ENCODE measurements at regions not wholly inside any gene's neighbourhood (a gene's known extent, or its start where the extent isn't known, plus 50 kb on each side); places are given as distances from the start of the nearest gene placed in this dataset.

DNA sequence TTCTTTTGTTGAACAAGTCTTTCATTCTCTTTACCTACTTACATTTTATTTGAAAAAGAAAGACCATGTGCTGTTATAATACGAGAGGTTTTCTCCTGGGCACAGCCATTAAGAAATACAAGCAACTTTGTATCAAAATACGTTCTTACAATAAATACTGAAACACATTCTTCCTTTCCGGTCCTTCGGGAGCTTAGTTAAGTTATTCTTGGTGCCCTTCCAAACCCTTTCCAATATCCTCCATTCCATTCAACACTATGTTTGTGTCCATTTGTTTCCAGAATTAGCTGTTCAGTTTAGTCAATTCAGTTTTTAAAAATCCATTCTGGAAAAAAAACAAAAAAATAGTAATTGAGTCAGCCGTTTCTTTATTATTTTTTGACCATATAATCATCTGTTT lies 746.8 kb upstream of the SLC10A2 start:
- no peak for DNase-seq (ENCODE audit: insufficient read length)
- no peak for FAIRE-seq
- no peak for TF ChIP-seq POLR2A (IDR thresholded peaks at IDR 0.05; ENCODE audit: low read depth, low read length)
- no peak for TF ChIP-seq POLR2AphosphoS5 (IDR thresholded peaks at IDR 0.05; ENCODE audit: low read depth, low read length)
- TF ChIP-seq TAF1 (IDR thresholded peaks at IDR 0.05; ENCODE audit: borderline replicate concordance, low read depth, low read length), result no peak

DNA sequence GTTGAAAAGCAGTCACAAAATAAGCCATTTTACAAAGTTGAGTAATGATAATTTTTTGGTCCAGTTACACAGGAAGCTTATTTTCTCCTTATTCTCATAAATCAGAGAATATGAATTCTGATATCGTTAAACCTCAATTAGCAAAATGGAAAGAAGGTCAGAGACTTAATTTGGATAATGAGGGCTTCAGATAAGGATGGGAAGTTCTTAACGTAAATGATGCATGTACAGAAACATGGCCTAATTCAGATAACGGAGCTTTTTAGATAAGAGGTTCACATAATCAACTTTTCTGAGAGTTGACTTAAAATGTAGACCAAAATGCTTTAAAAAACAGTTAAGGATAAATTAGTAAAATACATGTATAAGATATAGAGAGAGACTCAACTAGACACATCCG lies 746.3 kb upstream of the SLC10A2 start:
- TF ChIP-seq POLR2A (IDR thresholded peaks at IDR 0.05; ENCODE audit: low read depth, low read length) (no peak), TAF1 (IDR thresholded peaks at IDR 0.05; ENCODE audit: borderline replicate concordance, low read depth, low read length) (no peak), POLR2AphosphoS5 (IDR thresholded peaks at IDR 0.05; ENCODE audit: low read depth, low read length) (no peak)
- no peak for DNase-seq (ENCODE audit: insufficient read length)
- FAIRE-seq, result no peak

DNA sequence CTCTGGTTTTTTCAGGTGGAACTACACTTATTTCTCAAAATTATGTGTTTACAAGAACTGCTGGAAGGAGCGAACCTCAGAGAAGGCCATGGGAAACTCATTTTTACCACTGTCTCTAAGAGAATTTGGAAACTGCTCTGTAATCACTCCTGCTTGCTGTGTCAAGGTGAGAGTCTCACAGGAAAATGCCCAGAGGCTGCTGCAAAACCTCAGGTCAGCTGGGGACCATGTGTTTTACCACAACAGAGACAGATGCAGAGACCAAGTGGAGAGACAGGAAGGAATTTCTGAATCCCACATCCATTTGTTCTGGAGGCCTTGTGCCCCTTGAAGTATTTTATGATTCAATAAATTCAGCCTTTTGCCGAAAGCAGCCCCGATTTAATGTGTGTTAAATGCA lies 743.8 kb upstream of the SLC10A2 start:
- FAIRE-seq, result no peak

DNA sequence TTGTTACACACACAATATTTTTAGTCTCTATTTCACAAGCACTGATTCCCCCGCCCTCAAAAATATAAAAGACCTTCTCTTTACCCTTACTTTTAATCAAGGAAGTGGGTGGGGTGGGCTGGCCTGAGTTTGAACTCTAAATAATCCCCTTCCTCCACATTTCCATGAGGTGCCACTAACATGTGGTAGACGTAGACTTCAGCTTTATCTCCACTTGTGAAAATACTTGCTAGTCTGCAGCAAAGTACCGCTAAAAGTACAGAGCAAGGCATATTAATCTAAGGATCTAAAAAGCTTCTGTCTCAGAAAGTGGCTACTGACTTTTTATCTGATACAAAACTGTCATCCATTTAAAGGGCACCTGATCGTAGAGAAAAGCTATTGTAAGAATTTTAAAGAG lies 739.6 kb upstream of the SLC10A2 start:
- no peak for TF ChIP-seq POLR2AphosphoS5 (IDR thresholded peaks at IDR 0.05; ENCODE audit: low read depth, low read length)
- DNase-seq (ENCODE audit: insufficient read length) (no peak), FAIRE-seq (no peak)

More for the DNA sequence above, 743.8 kb upstream of the SLC10A2 start:
- DNase-seq (ENCODE audit: insufficient read length), result no peak
- TF ChIP-seq POLR2AphosphoS5 (IDR thresholded peaks at IDR 0.05; ENCODE audit: low read depth, low read length) (no peak), POLR2A (IDR thresholded peaks at IDR 0.05; ENCODE audit: low read depth, low read length) (no peak), TAF1 (IDR thresholded peaks at IDR 0.05; ENCODE audit: borderline replicate concordance, low read depth, low read length) (no peak)

DNA sequence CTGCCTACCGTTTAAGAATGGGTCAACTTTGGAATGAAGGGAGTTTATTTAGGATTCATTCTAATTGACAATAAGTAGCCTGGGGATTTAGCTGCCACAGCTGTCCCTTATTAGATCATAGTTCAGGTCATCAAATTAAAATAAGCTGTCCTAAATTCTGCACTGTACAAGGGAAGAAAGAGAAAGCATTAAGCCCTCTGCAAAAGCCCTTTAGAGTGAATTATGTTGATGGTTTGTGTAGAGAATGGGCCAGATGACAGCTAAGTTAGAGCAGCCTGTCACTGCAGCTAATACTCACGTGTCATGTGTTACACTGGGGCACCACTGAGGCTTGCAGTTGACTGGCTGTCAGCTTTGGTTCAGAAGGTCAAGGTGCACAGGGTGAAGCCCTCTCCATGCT lies 737.1 kb upstream of the SLC10A2 start:
- FAIRE-seq (no peak), DNase-seq (ENCODE audit: insufficient read length) (no peak)
- no peak for TF ChIP-seq POLR2A (IDR thresholded peaks at IDR 0.05; ENCODE audit: low read depth, low read length)
- TF ChIP-seq POLR2AphosphoS5 (IDR thresholded peaks at IDR 0.05; ENCODE audit: low read depth, low read length), result no peak
- no peak for TF ChIP-seq TAF1 (IDR thresholded peaks at IDR 0.05; ENCODE audit: borderline replicate concordance, low read depth, low read length)

DNA sequence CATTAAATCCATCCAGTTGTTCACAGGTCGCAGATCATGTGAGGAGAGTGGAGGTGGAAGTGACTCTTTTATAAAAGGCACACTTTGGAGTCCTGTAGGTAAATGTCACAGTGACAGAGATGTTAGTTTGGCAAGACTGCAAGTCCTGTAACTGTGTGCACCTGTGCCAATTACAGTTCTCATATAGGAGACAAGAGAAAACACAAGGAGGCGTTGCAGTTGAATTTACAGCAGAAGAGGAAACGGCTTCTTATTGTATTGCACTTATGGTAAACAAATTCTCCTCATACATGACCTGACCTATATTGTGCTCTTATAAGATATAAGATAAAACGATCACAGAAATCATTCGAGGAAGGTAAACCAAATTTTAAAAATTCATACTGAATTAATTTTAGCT lies 732.8 kb upstream of the SLC10A2 start:
- TF ChIP-seq POLR2AphosphoS5 (IDR thresholded peaks at IDR 0.05; ENCODE audit: low read depth, low read length), result no peak
- TF ChIP-seq TAF1 (IDR thresholded peaks at IDR 0.05; ENCODE audit: borderline replicate concordance, low read depth, low read length), result no peak
- no peak for TF ChIP-seq POLR2A (IDR thresholded peaks at IDR 0.05; ENCODE audit: low read depth, low read length)
- DNase-seq (ENCODE audit: insufficient read length) (no peak), FAIRE-seq (no peak)

DNA sequence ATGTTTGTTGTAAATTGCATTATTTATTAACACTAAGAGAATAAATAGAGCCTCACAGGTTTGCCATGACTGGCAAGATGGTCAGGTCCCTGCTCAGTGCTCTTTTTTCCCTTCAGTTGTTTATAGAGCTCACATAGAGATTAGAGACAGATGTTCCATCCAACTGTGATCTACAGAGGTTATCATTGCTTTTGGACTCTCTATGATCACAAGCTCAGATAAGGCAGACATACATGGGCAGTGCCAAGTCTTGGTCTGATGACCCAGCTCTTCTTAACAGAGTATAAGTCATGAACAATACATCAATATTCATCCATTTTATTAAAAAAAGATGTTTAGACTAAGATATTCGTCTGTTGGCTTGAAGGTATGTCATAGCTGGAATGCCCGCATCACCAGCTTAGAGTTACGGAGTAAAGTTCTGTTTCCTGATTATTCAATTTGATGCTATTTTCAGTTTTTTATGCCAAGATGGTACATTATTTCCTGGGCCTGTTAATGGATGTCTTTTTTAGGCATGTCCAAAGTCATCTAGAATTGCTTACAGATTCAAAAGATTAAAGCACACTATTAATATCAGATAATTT lies 729.8 kb upstream of the SLC10A2 start:
- DNase-seq (ENCODE audit: insufficient read length) (no peak), FAIRE-seq (no peak)
- TF ChIP-seq POLR2AphosphoS5 (IDR thresholded peaks at IDR 0.05; ENCODE audit: low read depth, low read length), result no peak
- TF ChIP-seq TAF1 (IDR thresholded peaks at IDR 0.05; ENCODE audit: borderline replicate concordance, low read depth, low read length), result no peak
- no peak for TF ChIP-seq POLR2A (IDR thresholded peaks at IDR 0.05; ENCODE audit: low read depth, low read length)

DNA sequence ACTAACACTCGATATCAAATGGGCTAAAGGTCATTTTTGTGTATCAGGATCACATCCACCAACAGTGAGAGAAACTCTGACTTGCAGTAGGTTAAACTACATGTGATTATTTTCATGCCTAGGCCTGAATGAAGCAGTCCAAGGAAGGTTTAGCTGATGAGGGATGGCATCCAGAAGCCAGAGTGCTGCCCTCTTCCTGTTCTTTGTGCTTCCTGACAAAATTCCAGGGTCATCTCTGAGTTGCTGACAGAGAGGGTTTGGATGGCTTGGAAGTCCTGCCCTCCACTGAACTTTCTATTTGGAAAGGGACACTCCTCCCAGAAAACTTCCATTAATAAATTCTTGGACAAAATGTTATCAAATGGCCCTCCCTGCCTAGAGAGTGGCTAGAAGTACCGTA lies 728.3 kb upstream of the SLC10A2 start:
- TF ChIP-seq POLR2A (IDR thresholded peaks at IDR 0.05; ENCODE audit: low read depth, low read length) (no peak), POLR2AphosphoS5 (IDR thresholded peaks at IDR 0.05; ENCODE audit: low read depth, low read length) (no peak), TAF1 (IDR thresholded peaks at IDR 0.05; ENCODE audit: borderline replicate concordance, low read depth, low read length) (no peak)
- FAIRE-seq (no peak), DNase-seq (ENCODE audit: insufficient read length) (no peak)

DNA sequence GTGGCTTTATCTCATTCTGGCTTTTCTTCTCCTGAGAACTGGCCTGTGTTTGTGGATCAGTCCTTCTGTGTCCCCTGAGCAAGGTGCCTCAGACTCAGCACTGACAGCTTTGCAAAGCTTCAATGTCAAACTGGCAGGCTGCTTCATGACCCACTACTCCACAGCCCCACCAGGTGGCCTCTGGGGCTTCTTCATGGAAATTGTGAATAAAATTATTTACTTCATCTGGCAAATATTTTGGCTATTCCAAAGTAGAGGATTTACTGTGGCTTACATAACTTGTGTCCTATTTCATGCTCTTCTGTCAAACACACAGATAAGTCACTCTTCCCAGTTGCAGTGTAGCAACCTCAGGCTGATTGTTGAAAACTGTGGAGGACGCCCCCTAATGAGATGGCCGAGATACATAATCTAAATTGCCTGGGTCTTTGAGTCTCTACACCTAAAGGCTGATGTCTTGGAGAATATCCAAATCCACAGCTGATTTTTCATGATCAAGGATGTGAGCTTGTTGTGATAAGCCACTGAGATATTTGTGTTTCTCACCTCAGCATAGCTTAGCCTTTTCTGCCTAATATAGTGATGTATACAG lies 721.9 kb upstream of the SLC10A2 start:
- TF ChIP-seq POLR2AphosphoS5 (IDR thresholded peaks at IDR 0.05; ENCODE audit: low read depth, low read length), result no peak
- TF ChIP-seq POLR2A (IDR thresholded peaks at IDR 0.05; ENCODE audit: low read depth, low read length), result no peak
- TF ChIP-seq TAF1 (IDR thresholded peaks at IDR 0.05; ENCODE audit: borderline replicate concordance, low read depth, low read length), result no peak
- no peak for FAIRE-seq
- no peak for DNase-seq (ENCODE audit: insufficient read length)

DNA sequence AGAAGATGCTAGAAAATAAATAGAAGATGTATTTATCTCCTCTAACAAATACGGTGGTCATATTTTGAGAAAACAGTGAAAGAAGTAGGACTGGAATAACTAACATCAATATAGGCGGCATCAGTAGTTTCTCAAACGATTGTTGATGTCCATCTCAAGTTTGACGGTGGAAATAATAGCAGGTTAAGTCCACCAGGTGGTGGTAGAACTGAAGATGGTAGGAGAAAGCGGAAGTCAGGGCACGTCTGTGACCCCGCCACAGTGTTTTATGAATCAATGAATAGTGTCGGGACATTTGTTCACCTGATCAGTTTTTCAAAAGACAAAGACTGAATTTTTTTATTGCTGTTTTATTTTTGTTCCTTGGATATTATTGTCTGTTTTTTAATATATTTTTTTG lies 706.4 kb upstream of the SLC10A2 start:
- TF ChIP-seq POLR2A (IDR thresholded peaks at IDR 0.05; ENCODE audit: low read depth, low read length) (no peak), TAF1 (IDR thresholded peaks at IDR 0.05; ENCODE audit: borderline replicate concordance, low read depth, low read length) (no peak), POLR2AphosphoS5 (IDR thresholded peaks at IDR 0.05; ENCODE audit: low read depth, low read length) (no peak)
- no peak for DNase-seq (ENCODE audit: insufficient read length)
- no peak for FAIRE-seq

DNA sequence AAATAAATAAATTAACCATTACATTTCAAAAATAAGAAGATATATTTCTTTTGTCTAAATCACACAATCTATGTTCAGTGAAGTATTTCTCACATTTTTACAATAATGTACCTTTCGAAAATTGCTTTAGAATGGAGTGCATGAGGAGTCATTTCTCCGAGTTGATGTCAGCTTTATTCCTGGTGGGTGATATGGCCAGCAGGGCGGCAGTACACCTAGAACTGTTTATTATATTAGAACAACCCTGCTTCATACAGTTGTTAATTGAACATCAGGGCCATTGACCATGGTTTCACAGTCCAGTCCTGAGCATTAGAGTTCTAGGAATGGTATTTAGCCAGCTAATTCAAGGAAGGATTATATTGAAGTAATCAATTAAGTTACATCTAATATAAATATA lies 696.3 kb upstream of the SLC10A2 start:
- no peak for TF ChIP-seq TAF1 (IDR thresholded peaks at IDR 0.05; ENCODE audit: borderline replicate concordance, low read depth, low read length)
- TF ChIP-seq POLR2AphosphoS5 (IDR thresholded peaks at IDR 0.05; ENCODE audit: low read depth, low read length), result no peak
- TF ChIP-seq POLR2A (IDR thresholded peaks at IDR 0.05; ENCODE audit: low read depth, low read length), result no peak
- DNase-seq (ENCODE audit: insufficient read length) (no peak), FAIRE-seq (no peak)

DNA sequence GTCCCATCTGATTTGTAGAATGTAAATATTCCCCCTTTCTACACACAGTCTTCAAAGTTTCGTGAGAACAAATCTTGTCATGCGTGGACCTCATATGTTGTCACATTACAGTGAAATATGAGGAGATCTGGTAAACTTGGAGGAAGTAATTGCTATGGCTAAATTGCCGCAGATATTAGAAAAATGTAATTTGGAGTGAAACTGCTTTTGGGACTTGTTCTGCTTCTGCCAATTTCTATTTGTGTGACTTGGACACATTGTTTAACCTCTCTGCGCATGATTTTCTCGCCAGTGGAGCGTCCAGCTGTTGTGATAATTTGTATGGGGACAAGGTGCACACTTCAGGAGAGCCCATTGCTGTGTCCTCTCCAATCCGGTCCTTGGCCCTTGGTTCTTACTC lies 693.1 kb upstream of the SLC10A2 start:
- TF ChIP-seq POLR2A (IDR thresholded peaks at IDR 0.05; ENCODE audit: low read depth, low read length), result no peak
- TF ChIP-seq POLR2AphosphoS5 (IDR thresholded peaks at IDR 0.05; ENCODE audit: low read depth, low read length), result no peak
- no peak for TF ChIP-seq TAF1 (IDR thresholded peaks at IDR 0.05; ENCODE audit: borderline replicate concordance, low read depth, low read length)
- DNase-seq (ENCODE audit: insufficient read length) (no peak), FAIRE-seq (no peak)

All from GM12892 (cell line).